Urinary bladder (tissue), 3 donors: ENCODE measurements at regions not wholly inside any gene's neighbourhood (a gene's known extent, or its start where the extent isn't known, plus 50 kb on each side); places are given as distances from the start of the nearest gene placed in this dataset.
A peak's percentile ranks its signal among the peaks of the same experiment; 100 is the strongest.

Experiments used
- DNase-seq: peaks from one replicate; pipeline ENCODE4 v3.0.0-alpha.2; 2015; ENCODE audit errors: extremely low spot score
- H3K27ac ChIP-seq: one replicate; pipeline ENCODE4 v1.5.1; 2013; ENCODE audit warnings: low read depth, mild to moderate bottlenecking, moderate library complexity
- H3K36me3 ChIP-seq: one replicate; pipeline ENCODE4 v1.6.1; 2013; ENCODE audit warnings: mild to moderate bottlenecking, moderate library complexity; ENCODE audit not compliant: insufficient read depth
- H3K4me1 ChIP-seq: one replicate; pipeline ENCODE4 v1.6.1; 2013; ENCODE audit warnings: mild to moderate bottlenecking, moderate library complexity; ENCODE audit not compliant: insufficient read depth
- H3K4me3 ChIP-seq: one replicate; pipeline ENCODE4 v1.5.1; 2013; ENCODE audit warnings: low read depth, low read length
- WGBS: extraction: QIAGEN DNeasy Blood & Tissue Kit; methylation state at CpG from one replicate; pipeline ENCODE4 v1.1.7; 2013; 5-methylcytosine and 5-hydroxymethylcytosine counted together
- donor health status: healthy with polysubstance abuse.
- donor health status: healthy.

DNA sequence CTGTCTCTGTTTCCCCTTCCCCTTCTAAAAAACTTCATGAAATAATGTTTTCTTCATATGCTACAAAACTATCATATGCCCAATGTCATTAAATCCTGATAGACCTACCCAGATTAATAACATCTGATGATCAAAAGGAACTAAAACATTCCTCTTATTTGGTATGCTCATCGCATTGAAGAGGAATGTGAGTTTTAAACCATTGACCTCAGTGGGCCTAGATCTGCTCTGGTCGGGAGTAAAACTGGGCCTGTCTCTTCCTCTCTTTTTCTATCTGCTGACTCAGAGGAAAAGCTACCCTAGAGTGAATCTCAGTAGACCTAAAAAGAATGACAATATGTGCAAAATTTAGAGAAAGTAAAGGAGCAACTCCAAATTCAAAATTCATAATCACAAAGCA, 275.8 kb downstream of the SATB1 start:
- no peaks in the 10 kb centered on the region for H3K36me3 ChIP-seq
- H3K4me1 ChIP-seq, result no peaks in the 10 kb centered on the region
- no peak overlapping the region for H3K27ac ChIP-seq
- no peak for DNase-seq
- WGBS, result 84% methylated on average over 2 of the region's 2 CpGs
- H3K4me3 ChIP-seq, result no peak overlapping the region

DNA sequence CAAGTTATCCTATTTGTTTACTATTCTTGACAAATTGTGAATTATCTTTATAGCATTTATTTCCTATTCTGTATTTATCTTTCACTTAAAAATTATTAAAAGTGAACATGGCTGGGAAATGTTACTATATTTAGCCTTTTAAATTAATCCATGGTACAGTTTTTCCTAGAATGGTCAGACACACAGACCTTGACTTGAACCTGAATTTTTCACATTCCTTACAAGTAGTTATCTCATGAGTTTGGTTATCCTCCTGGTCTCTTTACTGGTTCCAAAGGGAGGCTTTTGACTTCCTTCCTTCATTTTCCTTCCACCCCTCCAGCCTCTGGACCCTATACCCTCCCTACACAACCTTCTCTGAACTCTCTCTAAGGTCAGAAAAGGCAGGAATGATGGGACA, 280.6 kb downstream of the SATB1 start:
- H3K4me1 ChIP-seq, result no peaks in the 10 kb centered on the region
- no peaks in the 10 kb centered on the region for H3K36me3 ChIP-seq
- no peak for DNase-seq
- no peak overlapping the region for H3K4me3 ChIP-seq
- H3K27ac ChIP-seq, result no peak overlapping the region

DNA sequence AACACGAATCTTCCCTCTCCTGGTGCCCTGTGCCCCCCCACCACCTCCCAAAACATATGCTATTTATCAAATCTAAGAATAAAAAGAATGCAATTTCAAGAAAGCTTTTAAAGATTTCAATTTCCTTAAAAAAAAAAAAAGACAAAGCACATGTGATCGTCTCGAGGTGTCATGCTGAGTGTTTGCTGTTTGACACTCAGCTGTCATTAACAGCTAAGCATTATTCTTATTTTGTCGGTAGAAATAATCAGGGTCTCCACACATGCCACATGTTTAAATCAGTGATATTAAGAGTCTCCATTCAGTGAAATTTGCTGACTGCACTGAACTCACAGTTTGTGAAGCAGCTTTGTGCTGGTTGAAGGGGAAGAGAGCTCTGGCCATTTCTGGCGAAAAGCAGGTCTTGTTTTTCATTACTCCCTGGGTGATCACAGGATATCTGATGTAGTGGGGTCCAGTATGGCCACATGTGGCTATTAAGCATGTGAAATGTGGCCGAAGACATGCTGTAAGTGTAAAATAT, 281.8 kb downstream of the SATB1 start:
- DNase-seq, result no peak
- WGBS, result 69% methylated on average over 6 of the region's 6 CpGs

DNA sequence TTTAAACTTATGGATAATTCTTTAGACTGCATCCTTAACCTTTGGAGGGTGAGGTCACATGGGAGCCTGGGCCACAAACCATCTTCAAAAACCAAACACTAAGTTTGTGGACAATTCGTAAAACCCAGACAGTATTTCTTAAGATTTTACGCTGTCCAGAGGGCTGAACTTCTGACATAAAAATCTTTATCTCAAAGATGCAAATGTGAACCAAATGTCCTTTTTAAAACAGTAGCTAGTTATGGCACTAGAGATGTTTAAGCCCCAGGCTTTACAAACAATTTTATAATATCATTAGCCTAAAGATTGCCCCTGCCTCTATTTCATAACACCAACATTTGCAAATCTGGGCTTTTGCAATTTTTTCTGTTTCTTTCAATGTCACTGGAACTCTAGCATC, 287.2 kb downstream of the SATB1 start:
- Histone ChIP-seq H3K27ac (no peak overlapping the region), H3K4me1 (no peaks in the 10 kb centered on the region), H3K36me3 (no peaks in the 10 kb centered on the region), H3K4me3 (no peak overlapping the region)
- WGBS, result 80% methylated on average over 2 of the region's 2 CpGs
- no peak for DNase-seq

More for the DNA sequence above, 281.8 kb downstream of the SATB1 start:
- Histone ChIP-seq H3K36me3 (no peaks in the 10 kb centered on the region), H3K4me1 (no peaks in the 10 kb centered on the region), H3K4me3 (no peak overlapping the region), H3K27ac (no peak overlapping the region)

DNA sequence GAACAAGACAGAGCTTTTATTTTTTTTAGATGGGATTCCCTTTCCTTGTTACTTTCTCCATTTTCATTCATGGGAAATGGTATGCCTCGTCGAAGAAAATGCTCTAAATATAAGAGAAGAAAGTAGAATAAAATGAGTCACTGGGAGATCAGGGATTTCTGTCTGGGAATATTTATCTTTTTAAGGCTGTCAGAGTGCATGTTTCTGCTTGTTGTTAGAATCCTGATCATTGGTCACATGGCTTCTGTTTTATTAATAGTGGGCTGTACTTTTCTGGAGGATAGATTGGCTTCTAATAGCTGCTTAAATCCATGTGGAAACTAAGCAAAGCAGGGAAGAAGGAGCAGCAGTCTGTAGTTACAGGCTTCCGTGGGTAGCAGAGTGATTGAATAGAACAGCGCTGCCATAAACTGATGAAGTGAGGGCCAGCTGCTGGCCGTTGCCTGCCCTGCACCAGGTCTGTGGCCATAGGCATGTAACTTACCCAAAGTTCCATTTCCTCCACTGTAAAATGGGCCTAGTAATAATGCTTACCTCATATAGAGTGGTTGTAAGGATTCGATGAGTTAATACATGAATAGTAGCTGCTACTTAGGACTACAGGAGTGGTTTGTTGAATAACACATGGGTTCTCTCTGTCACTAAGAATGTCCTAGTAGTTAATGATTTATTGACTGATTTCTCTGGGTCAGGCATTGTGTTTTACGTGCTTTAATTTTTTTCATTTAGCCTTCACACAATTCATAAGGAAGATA, 289.9 kb downstream of the SATB1 start:
- Histone ChIP-seq H3K4me3 (no peak overlapping the region), H3K36me3 (no peaks in the 10 kb centered on the region), H3K27ac (peak overlapping the region; percentile 19), H3K4me1 (no peaks in the 10 kb centered on the region)
- 80% methylated on average over 7 of the region's 7 CpGs for WGBS
- DNase-seq, result no peak

DNA sequence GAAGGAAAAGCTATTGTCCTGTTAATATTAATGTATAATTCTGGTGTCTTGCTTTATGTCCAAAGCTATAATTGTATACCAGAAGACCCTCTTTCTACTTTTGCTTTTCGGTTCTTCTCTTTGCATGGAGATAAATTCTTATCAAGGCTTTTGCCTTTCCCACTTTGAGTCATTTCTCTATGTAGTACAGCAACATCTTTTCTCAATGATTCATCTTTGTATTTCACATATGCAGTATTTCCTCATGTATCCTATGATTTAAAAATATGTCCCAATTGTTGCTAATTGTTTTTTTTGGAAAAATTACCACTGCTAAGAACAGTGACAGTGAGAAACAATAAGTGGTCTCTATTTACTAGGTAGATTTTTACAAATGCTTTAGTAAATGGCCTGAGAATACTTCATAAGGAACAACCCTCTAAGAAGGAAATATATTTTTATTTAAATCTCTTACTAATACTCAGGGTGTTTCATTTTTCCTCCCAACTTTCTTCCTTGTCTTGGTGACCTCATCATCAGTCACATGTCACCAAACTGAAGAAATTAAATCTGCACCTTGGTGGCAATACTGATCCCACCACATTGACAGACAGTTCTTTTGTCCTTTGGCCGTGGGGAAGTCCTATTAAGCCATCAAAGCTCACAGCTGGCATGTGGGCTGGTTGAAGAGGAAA, 290.6 kb downstream of the SATB1 start:
- peak overlapping the region; percentile 19 for H3K27ac ChIP-seq
- no peaks in the 10 kb centered on the region for H3K4me1 ChIP-seq
- no peaks in the 10 kb centered on the region for H3K36me3 ChIP-seq
- 82% methylated on average over 2 of the region's 2 CpGs for WGBS
- H3K4me3 ChIP-seq, result no peak overlapping the region
- no peak for DNase-seq

DNA sequence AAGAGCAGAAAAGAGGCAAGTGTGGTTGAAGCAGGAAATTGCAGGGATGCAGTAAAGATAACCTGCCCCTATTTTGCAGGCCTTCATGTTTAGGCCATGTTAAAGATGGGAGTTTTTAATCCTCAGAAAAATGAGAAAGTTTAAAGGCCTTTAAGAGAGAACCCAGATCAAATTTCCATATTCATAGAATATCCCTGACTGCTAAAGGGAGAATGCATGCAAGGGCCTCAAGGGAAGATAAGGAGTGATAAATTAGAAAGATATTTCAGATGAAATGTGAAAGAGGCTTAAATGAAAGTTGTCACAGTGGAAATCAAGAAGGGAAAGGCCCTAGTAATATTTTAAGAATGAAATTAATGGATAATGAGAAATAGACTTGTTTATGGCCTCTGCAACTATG, 292.1 kb downstream of the SATB1 start:
- no peak overlapping the region for H3K27ac ChIP-seq
- H3K4me1 ChIP-seq, result no peaks in the 10 kb centered on the region
- no peaks in the 10 kb centered on the region for H3K36me3 ChIP-seq
- no peak overlapping the region for H3K4me3 ChIP-seq
- no peak for DNase-seq

DNA sequence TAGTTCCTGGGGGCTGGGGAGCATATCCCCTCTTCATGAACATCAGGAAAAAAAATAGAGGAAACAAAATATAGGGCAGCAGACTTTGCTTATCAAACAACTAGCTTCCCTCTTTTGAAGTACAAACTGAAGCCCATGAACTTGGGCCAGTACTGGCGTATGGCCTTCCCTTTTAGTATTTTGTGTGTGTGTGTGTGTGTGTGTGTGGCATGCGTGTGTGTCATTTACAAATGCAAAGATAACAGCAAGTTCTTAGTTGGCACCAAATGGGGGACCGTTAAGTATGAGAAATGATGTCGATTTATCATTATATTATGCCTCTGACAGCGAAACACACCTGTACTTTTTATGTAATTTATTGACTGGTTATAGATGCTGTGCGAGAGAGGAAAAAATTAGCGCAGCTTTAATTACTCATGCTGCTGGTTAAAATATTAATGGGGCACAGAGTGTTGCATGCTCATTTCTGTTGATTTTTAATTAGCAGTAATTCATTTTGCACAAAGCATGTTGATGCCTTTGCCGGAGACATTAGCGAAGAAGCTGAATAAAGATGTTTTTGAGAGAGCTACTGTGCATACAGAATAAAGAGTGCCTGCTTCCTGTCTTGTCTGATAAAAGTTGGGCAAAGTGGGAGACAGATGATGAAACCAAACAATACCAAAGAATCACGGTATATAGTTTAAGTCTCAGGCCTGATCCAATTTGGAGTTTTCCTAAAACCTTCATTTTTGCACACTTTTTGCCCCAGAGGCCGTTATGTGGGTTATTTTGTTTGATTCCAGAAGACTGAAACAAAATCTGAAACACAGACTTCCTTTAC, 297.1 kb downstream of the SATB1 start:
- Histone ChIP-seq H3K36me3 (no peaks in the 10 kb centered on the region), H3K4me3 (no peak overlapping the region), H3K4me1 (no peaks in the 10 kb centered on the region), H3K27ac (no peak overlapping the region)
- 86% methylated on average over 11 of the region's 11 CpGs for WGBS
- DNase-seq, result no peak

DNA sequence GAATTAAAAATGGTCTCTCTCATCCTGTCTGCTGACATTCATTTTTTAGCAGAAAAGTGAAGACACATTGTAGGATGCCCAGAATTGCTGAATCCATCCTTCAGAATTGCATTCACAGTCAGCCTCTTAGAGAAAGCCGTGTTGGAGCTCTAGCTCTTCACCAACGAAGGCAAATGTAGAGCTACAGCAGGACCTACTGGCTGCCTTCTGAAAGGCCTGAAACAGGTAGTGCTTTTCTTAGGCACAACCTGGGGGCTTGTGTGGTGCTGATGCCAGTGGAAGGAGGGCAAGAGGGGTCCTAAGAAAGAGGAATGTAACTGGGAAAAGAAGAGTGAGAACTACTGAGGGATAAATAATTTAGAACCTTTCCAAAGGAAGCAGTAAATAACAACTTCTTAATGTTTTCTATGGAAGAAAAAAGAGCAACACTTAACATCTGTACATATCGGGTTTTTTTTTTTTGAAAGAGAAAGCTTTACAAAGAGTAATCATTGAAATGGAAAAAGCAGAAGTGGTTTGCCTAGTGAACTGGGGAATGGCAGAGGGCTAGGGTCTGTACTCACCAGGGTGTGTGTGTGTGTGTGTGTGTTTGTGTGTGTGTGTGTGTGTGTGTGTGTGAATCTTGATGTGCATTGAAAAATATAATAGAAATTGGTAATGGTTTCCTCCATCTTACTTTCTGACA, 297.8 kb downstream of the SATB1 start:
- 78% methylated on average over 3 of the region's 3 CpGs for WGBS

DNA sequence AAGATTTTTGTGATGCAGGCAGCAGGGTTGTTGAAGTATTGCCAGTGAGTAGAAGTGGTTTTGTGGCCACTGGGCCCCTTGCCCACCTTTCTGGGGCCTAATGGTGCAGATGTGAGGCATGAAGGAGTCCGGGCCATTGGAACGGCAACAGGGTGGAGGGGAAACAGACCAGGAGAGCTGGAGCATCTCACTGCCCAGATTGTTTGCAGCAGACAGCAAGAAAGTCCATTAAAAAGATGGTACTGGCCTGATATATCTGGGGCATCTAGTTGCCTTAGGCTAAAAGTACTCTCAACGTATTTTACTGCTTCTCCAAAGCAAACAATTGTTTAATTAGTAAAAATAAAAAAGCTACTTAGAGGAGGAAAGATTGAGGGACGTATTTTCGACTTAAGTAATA, 298.4 kb downstream of the SATB1 start:
- Histone ChIP-seq H3K36me3 (no peaks in the 10 kb centered on the region), H3K4me3 (no peak overlapping the region), H3K27ac (no peak overlapping the region), H3K4me1 (no peaks in the 10 kb centered on the region)
- DNase-seq, result no peak
- WGBS, result 87% methylated on average over 5 of the region's 5 CpGs

More for the DNA sequence above, 297.8 kb downstream of the SATB1 start:
- Histone ChIP-seq H3K27ac (no peak overlapping the region), H3K4me1 (no peaks in the 10 kb centered on the region), H3K4me3 (no peak overlapping the region), H3K36me3 (no peaks in the 10 kb centered on the region)
- no peak for DNase-seq

DNA sequence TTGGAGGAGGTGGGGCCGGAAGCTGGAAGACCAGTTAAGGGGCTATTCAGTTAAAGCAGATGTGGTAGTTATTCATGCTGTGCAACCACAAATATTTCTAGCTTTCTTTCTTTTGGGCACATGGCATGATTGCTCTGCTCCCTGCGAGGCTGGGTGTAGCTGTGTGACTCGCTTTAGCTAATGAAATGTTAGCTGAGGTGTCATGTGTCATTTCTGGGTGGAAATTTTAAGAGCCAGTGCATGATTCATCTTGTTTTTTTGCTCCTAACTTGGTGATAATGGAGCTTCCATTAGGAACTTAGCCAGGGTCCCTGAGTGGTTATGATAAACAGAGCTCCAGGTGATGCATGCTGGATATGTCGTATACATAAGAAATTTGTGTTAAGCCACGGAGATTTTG, 300.6 kb downstream of the SATB1 start:
- H3K27ac ChIP-seq, result no peak overlapping the region
- H3K4me1 ChIP-seq, result no peaks in the 10 kb centered on the region
- 83% methylated on average over 5 of the region's 5 CpGs for WGBS
- H3K36me3 ChIP-seq, result no peaks in the 10 kb centered on the region
- no peak for DNase-seq
- no peak overlapping the region for H3K4me3 ChIP-seq

DNA sequence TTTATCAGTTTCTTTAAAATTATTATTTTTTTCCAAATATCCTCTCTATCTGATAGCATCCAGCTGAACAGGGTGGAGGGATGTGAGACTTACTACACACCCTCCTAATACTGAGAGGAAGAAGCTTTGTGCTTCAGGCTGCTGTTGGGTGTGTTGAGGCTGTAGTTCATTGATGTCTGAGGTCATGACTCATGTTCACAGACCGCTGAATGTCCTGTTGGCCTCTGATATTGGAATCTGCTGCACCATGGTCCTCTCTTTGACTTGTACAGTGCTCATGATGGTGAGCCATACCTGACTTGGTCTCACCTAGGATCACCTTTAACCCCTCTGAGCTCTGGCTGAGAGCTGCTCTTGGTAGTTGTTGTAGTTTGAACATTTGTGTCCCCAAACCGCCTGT, 302.9 kb downstream of the SATB1 start:
- Histone ChIP-seq H3K27ac (no peak overlapping the region), H3K4me1 (no peaks in the 10 kb centered on the region), H3K36me3 (no peaks in the 10 kb centered on the region), H3K4me3 (no peak overlapping the region)
- 93% methylated on average over 2 of the region's 2 CpGs for WGBS
- no peak for DNase-seq

DNA sequence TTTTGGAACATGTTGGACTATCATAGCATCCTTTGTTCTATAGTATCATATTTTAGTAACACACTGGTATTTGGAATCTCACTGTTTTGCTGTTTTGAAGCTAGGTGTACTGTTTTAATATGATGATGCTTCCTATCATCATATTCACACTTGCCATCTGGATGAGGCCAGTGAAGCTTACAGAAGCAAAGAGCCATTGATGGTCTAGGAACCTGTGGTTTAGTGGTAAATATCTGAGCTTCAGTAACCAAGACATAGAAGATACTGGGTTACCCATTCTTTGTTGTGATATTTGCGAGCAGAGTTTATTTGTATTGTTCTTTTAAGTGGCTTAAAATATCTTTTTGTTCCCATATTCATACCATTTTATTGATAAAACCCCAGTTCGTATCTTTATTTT, 304.1 kb downstream of the SATB1 start:
- Histone ChIP-seq H3K27ac (no peak overlapping the region), H3K36me3 (no peaks in the 10 kb centered on the region), H3K4me1 (no peaks in the 10 kb centered on the region), H3K4me3 (no peak overlapping the region)
- WGBS, result 91% methylated on average over 2 of the region's 2 CpGs
- DNase-seq, result no peak
